Right lobe of liver (tissue), 4 donors: ENCODE measurements at regions not wholly inside any gene's neighbourhood (a gene's known extent, or its start where the extent isn't known, plus 50 kb on each side); places are given as distances from the start of the nearest gene placed in this dataset.

Experiments used
- POLR2A ChIP-seq: fragments of 450-650 bp; IDR thresholded peaks from one replicate; pipeline ENCODE4 v1.6.1; 2017; ENCODE audit warnings: antibody characterized with exemption, mild to moderate bottlenecking
- TF ChIP-seq, protein P1 (sequence below), 4 donors: fragments of 200-600 bp in 3 of 4; fragments of 450-650 bp in 1 of 4; IDR thresholded peaks; one replicate each; pipeline versions ENCODE4 v1.5.1 to v1.8.0; 2016 to 2022; ENCODE audit warnings: antibody characterized with exemption in 4 of 4, mild to moderate bottlenecking in 2 of 4
- donor health status: DM: no; HTN: no; CAD: no.
- donor health status: DM: no; HTN: no; CAD: no.
- donor health status: DM: no; HTN: yes; CAD: no.

GRCh38 chr3:106929081-106929480, 448.2 kb upstream of the CCDC54 start:
- TF ChIP-seq, protein P1, sequence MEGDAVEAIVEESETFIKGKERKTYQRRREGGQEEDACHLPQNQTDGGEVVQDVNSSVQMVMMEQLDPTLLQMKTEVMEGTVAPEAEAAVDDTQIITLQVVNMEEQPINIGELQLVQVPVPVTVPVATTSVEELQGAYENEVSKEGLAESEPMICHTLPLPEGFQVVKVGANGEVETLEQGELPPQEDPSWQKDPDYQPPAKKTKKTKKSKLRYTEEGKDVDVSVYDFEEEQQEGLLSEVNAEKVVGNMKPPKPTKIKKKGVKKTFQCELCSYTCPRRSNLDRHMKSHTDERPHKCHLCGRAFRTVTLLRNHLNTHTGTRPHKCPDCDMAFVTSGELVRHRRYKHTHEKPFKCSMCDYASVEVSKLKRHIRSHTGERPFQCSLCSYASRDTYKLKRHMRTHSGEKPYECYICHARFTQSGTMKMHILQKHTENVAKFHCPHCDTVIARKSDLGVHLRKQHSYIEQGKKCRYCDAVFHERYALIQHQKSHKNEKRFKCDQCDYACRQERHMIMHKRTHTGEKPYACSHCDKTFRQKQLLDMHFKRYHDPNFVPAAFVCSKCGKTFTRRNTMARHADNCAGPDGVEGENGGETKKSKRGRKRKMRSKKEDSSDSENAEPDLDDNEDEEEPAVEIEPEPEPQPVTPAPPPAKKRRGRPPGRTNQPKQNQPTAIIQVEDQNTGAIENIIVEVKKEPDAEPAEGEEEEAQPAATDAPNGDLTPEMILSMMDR (IDR thresholded peaks at IDR 0.05) = no peak
- TF ChIP-seq POLR2A = no peak
